HEK293T (cell line): ENCODE measurements at regions not wholly inside any gene's neighbourhood (a gene's known extent, or its start where the extent isn't known, plus 50 kb on each side); places are given as distances from the start of the nearest gene placed in this dataset.

Source experiments
- CTCF ChIA-PET: fragments of 350-600 bp; formaldehyde crosslinking; extraction: SDS; loops from one replicate; lab custom pipeline; 2021; ENCODE audit warnings: antibody characterized with exemption, inconsistent platforms; lab: Yijun Ruan, JAX
- POLR2A ChIA-PET: fragments of 350-600 bp; formaldehyde crosslinking; extraction: SDS; loops from one replicate; lab custom pipeline; 2020; ENCODE audit warnings: antibody characterized with exemption, inconsistent platforms; lab: Yijun Ruan, JAX
- DNase-seq: peaks from one replicate; pipeline ENCODE4 v3.0.0; 2012; ENCODE audit warnings: mixed read lengths; ENCODE audit errors: extremely low spot score
- ARNT ChIP-seq: fragments of 450-650 bp; IDR thresholded peaks from 2 replicates; pipeline ENCODE4 v1.6.1; 2017; ENCODE audit warnings: mild to moderate bottlenecking
- BHLHE40 ChIP-seq: fragments of 450-650 bp; IDR thresholded peaks from 2 replicates; pipeline ENCODE4 v1.6.1; 2016; ENCODE audit warnings: mild to moderate bottlenecking, moderate library complexity, borderline replicate concordance
- CTBP1 ChIP-seq: fragments of 450-650 bp; IDR thresholded peaks from 2 replicates; pipeline ENCODE4 v1.6.1; 2016; ENCODE audit warnings: borderline replicate concordance
- ELF4 ChIP-seq: fragments of 450-650 bp; IDR thresholded peaks from 2 replicates; pipeline ENCODE4 v1.6.1; 2017; ENCODE audit warnings: antibody characterized with exemption
- FOXA1 ChIP-seq: fragments of 450-650 bp; IDR thresholded peaks from 2 replicates; pipeline ENCODE4 v1.6.1; 2016; ENCODE audit warnings: mild to moderate bottlenecking
- FOXK2 ChIP-seq: fragments of 450-650 bp; IDR thresholded peaks from 2 replicates; pipeline ENCODE4 v1.6.1; 2016; ENCODE audit warnings: mild to moderate bottlenecking
- FOXM1 ChIP-seq: fragments of 450-650 bp; IDR thresholded peaks from 2 replicates; pipeline ENCODE4 v1.6.1; 2017; ENCODE audit warnings: mild to moderate bottlenecking, borderline replicate concordance
- HDGF ChIP-seq: fragments of 450-650 bp; IDR thresholded peaks from 2 replicates; pipeline ENCODE4 v1.6.1; 2017; ENCODE audit warnings: antibody characterized with exemption, borderline replicate concordance
- L3MBTL2 ChIP-seq: fragments of 450-650 bp; conservative IDR thresholded peaks from 2 replicates; pipeline ENCODE4 v1.6.1; 2016; ENCODE audit warnings: mild to moderate bottlenecking
- LEF1 ChIP-seq: fragments of 450-650 bp; IDR thresholded peaks from 2 replicates; pipeline ENCODE4 v1.6.1; 2017; ENCODE audit warnings: mild to moderate bottlenecking, borderline replicate concordance
- NFRKB ChIP-seq: fragments of 450-650 bp; IDR thresholded peaks from 2 replicates; pipeline ENCODE4 v1.6.1; 2016; ENCODE audit warnings: mild to moderate bottlenecking, moderate library complexity
- SP1 ChIP-seq: fragments of 450-650 bp; IDR thresholded peaks from 2 replicates; pipeline ENCODE4 v1.6.1; 2017
- SUZ12 ChIP-seq: fragments of 450-650 bp; IDR thresholded peaks from 2 replicates; pipeline ENCODE4 v1.6.1; 2016; ENCODE audit warnings: mild to moderate bottlenecking
- TARDBP ChIP-seq: fragments of 450-650 bp; IDR thresholded peaks from 2 replicates; pipeline ENCODE4 v1.6.1; 2016
- ZNF384 ChIP-seq: fragments of 450-650 bp; IDR thresholded peaks from 2 replicates; pipeline ENCODE4 v1.6.1; 2016
- TF ChIP-seq, protein P1 (sequence below): fragments of 450-650 bp; IDR thresholded peaks from 2 replicates; pipeline ENCODE4 v1.6.1; 2016

- POLR2A ChIA-PET, result no interaction called here
- DNase-seq, result no peak
- no peak for TF ChIP-seq SP1
- no peak for TF ChIP-seq FOXM1
- CTCF ChIA-PET, result no interaction called here
Measured at GRCh38 chr2:106941372-106941993, 55.5 kb upstream of the ST6GAL2 start.

- POLR2A ChIA-PET, result no interaction called here
- CTCF ChIA-PET, result no interaction called here
- TF ChIP-seq FOXK2 (no peak), NFRKB (no peak), ELF4 (no peak), BHLHE40 (no peak), TARDBP (no peak), SP1 (no peak), HDGF (no peak), SUZ12 (no peak), FOXM1 (no peak), ZNF384 (no peak)
- TF ChIP-seq, protein P1, sequence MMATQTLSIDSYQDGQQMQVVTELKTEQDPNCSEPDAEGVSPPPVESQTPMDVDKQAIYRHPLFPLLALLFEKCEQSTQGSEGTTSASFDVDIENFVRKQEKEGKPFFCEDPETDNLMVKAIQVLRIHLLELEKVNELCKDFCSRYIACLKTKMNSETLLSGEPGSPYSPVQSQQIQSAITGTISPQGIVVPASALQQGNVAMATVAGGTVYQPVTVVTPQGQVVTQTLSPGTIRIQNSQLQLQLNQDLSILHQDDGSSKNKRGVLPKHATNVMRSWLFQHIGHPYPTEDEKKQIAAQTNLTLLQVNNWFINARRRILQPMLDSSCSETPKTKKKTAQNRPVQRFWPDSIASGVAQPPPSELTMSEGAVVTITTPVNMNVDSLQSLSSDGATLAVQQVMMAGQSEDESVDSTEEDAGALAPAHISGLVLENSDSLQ, result no peak
- DNase-seq, result no peak
Measured at GRCh38 chr2:106943468-106944200, 57.7 kb upstream of the ST6GAL2 start.

DNA sequence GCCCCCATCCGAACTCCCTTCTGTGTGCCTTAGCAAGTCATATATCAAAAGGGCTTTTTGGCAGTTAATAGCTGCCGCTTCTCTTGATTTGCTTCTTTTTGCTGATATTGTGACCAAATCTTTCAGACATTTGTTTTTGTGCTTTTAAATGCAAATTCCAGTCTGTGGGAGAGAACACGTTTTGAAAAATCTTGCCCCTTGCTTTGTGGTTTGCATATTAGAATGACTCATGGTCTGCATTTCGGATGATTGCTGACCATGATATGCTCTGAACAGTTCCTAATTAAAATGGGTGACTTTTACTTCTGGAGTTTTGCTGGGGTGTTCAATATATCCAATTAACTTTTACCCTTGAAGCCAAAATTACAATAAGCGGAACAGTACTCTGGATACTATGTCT, 58.2 kb upstream of the ST6GAL2 start:
- ChIA-PET CTCF (no interaction called here), POLR2A (no interaction called here)
- no peak for DNase-seq

GRCh38 chr2:106948540-106948939, 62.6 kb upstream of the ST6GAL2 start:
- no peak for DNase-seq
- ChIA-PET POLR2A (no interaction called here), CTCF (no interaction called here)
- no peak for TF ChIP-seq HDGF
- TF ChIP-seq ZNF384, result no peak
- no peak for TF ChIP-seq L3MBTL2
- TF ChIP-seq, protein P1, result no peak
- TF ChIP-seq BHLHE40, result no peak
- no peak for TF ChIP-seq TARDBP
- no peak for TF ChIP-seq CTBP1
- TF ChIP-seq FOXM1, result no peak
- no peak for TF ChIP-seq FOXK2
- no peak for TF ChIP-seq LEF1
- no peak for TF ChIP-seq ARNT
- TF ChIP-seq SUZ12, result no peak
- TF ChIP-seq ELF4, result no peak
- no peak for TF ChIP-seq SP1
- no peak for TF ChIP-seq FOXA1
- no peak for TF ChIP-seq NFRKB

More for the DNA sequence above, 58.2 kb upstream of the ST6GAL2 start:
- TF ChIP-seq SP1 (no peak), NFRKB (no peak), FOXM1 (no peak), BHLHE40 (no peak), TARDBP (no peak), ARNT (no peak), SUZ12 (no peak), HDGF (no peak), CTBP1 (no peak), FOXA1 (no peak), FOXK2 (no peak)
- TF ChIP-seq, protein P1, result no peak

DNA sequence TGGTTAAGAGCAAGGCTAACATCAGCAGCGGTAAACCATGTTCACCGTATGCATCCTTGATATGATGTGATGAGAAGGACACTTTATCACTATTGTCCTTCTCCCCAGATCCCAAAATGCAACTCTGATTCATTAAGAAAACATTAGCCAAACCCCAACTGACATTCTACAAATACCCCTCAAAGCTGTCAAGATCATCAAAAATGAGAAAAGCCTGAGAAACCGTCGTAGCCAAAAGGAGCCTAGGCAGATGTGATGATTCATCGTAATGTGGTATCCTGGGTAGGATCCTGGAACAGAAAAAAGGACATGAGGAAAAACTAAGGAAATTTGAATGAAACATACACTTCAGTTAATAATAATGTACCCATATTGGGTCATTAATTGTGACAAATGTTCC, 67.3 kb upstream of the ST6GAL2 start:
- POLR2A ChIA-PET, result no interaction called here
- CTCF ChIA-PET, result no interaction called here
- no peak for DNase-seq
- TF ChIP-seq, protein P1, result no peak
- TF ChIP-seq SUZ12 (no peak), ELF4 (no peak), NFRKB (no peak), ARNT (no peak), ZNF384 (no peak), HDGF (no peak), L3MBTL2 (no peak), CTBP1 (no peak), FOXK2 (no peak)

GRCh38 chr2:106953779-106954178, 67.8 kb upstream of the ST6GAL2 start:
- DNase-seq, result no peak
- TF ChIP-seq SUZ12, result no peak
- TF ChIP-seq LEF1, result no peak
- no peak for TF ChIP-seq SP1
- TF ChIP-seq ZNF384, result no peak
- TF ChIP-seq TARDBP, result no peak
- no peak for TF ChIP-seq FOXA1
- TF ChIP-seq, protein P1, result no peak
- TF ChIP-seq FOXK2, result no peak
- TF ChIP-seq CTBP1, result no peak
- TF ChIP-seq FOXM1, result no peak
- no peak for TF ChIP-seq L3MBTL2
- TF ChIP-seq NFRKB, result no peak
- POLR2A ChIA-PET, result no interaction called here
- CTCF ChIA-PET, result no interaction called here
